Right atrium auricular region (tissue), 2 donors: ENCODE measurements at regions not wholly inside any gene's neighbourhood (a gene's known extent, or its start where the extent isn't known, plus 50 kb on each side); places are given as distances from the start of the nearest gene placed in this dataset.

ENCODE experiments used
- DNase-seq: peaks from one replicate; pipeline ENCODE4 v3.0.0-alpha.2; 2019; ENCODE audit warnings: low spot score
- H3K27ac ChIP-seq, 2 donors: fragments of 200-600 bp; sonication (generic); 1 replicate in 1 of 2; 2 replicates in 1 of 2; pipeline ENCODE4 v1.5.1; 2016 to 2019
- H3K27me3 ChIP-seq, 2 donors: fragments of 200-600 bp; sonication (generic); one replicate each; pipeline versions ENCODE4 v1.5.1 to v1.6.0; 2017 to 2019
- H3K36me3 ChIP-seq: fragments of 200-600 bp; sonication (generic); one replicate; pipeline ENCODE4 v1.5.1; 2016
- H3K4me1 ChIP-seq, 2 donors: fragments of 200-600 bp; sonication (generic); one replicate each; pipeline versions ENCODE4 v1.5.1 to v1.6.0; 2017 to 2019
- H3K4me3 ChIP-seq, 2 donors: fragments of 200-600 bp; sonication (generic); 1 replicate in 1 of 2; 2 replicates in 1 of 2; pipeline ENCODE4 v1.5.1; 2017 to 2019; ENCODE audit warnings: mild to moderate bottlenecking in 1 of 2, moderate library complexity in 1 of 2
- H3K9me3 ChIP-seq, 2 donors: fragments of 200-600 bp; sonication (generic); one replicate each; pipeline ENCODE4 v1.5.1; 2019
- TF ChIP-seq, protein P1 (sequence below), 2 donors: fragments of 200-600 bp; sonication (generic); IDR thresholded peaks; one replicate each; pipeline ENCODE4 v1.5.1; 2019; ENCODE audit warnings: antibody characterized with exemption in 2 of 2

DNA sequence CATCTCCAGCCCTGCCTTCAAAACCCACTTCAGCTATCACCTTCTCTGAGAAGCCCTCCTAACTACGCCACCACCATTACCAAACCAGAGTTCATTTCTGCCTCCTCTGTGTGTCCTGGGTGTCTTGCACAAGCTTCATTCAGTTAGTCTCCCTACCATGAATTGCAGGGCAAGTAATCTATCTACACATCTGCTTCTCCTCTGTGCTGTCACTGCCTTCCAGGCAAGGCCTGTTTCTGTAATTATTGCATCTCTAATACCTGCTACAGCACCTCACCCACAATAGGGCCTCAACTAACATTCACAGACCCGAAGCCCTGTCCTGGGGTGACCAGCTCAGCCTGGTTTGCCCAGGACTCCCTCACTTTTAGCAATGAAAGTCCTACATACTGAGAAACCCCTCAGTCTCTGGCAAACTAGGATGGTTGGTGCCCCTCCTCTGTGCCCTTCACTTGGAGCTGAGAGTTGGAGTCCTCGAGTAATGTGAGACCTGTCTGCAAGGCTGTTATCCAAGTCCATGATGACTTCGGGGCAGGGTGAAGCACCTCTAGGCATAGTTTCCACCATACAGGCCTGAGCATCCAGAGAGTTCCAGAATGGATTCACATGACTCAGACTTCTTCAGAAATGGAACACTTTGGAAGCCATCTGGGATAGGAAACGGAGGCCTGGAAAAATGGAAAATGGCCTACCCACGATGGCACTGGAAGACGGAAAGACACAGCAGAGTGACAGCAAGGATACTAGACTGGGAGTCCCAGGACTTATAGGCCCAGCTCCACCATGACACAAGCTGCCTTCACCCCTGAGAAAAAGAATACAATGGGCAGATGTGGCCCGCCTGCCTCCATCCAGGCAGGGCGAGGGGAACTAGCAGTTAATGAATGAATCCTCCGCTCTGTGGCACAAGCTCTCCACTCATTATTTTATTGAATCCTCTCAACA lies 269.3 kb downstream of the BUD13 start:
- TF ChIP-seq, protein P1, sequence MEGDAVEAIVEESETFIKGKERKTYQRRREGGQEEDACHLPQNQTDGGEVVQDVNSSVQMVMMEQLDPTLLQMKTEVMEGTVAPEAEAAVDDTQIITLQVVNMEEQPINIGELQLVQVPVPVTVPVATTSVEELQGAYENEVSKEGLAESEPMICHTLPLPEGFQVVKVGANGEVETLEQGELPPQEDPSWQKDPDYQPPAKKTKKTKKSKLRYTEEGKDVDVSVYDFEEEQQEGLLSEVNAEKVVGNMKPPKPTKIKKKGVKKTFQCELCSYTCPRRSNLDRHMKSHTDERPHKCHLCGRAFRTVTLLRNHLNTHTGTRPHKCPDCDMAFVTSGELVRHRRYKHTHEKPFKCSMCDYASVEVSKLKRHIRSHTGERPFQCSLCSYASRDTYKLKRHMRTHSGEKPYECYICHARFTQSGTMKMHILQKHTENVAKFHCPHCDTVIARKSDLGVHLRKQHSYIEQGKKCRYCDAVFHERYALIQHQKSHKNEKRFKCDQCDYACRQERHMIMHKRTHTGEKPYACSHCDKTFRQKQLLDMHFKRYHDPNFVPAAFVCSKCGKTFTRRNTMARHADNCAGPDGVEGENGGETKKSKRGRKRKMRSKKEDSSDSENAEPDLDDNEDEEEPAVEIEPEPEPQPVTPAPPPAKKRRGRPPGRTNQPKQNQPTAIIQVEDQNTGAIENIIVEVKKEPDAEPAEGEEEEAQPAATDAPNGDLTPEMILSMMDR (IDR thresholded peaks at IDR 0.05) = no peak
- Histone ChIP-seq H3K36me3 (no peaks in the 10 kb centered on the region), H3K27ac (no peak overlapping the region), H3K9me3 (no peaks in the 10 kb centered on the region), H3K4me3 (no peak overlapping the region), H3K4me1 (peaks cover 0 to 13% of the 10 kb centered on the region in 2 donors), H3K27me3 (no peaks in the 10 kb centered on the region)
- DNase-seq = no peak

DNA sequence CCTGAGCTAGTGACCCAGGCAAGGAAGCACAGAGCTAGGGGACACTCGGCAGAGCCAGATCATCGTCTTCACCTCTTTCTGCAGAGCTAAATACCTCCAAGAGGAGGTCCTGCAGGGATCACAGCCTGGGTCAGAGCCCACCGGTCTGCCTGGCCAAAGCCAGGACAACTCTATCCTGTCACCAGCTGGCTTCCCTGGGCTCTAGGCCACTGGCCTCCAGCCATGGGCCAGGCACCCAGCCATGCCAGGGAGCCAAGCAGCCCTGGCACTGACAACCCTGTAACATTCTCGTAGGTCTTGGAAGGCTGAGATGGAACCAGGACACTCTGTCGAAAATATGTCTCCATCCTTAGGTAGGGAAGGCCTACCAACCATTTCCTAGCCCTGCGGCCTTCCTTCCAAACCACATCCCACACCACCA lies 270.1 kb downstream of the BUD13 start:
- peaks cover 0 to 13% of the 10 kb centered on the region in 2 donors for H3K4me1 ChIP-seq
- no peaks in the 10 kb centered on the region for H3K9me3 ChIP-seq
- DNase-seq = no peak
- TF ChIP-seq, protein P1 (IDR thresholded peaks at IDR 0.05) = no peak
- no peaks in the 10 kb centered on the region for H3K36me3 ChIP-seq
- H3K27me3 ChIP-seq = no peaks in the 10 kb centered on the region
- no peak overlapping the region for H3K27ac ChIP-seq
- no peak overlapping the region for H3K4me3 ChIP-seq

DNA sequence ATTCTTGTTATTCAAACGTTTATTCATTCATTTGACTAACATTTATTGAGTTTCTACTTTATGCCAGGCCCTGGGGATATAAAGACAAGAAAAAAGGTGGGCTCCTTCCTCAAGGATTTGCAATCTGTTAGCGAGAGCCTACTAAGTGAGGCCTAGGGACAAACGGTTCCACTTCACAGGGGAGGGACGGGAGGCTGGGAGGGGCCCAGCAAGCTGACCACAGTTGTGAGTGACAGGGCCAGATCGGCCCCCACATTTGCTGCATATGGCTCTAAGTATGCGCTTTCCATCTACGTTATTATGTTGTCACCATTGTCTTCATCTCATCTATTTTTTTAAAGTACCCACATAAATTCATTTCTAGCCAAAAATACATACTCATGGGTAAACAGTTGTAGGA lies 271.1 kb downstream of the BUD13 start:
- no peaks in the 10 kb centered on the region for H3K36me3 ChIP-seq
- H3K9me3 ChIP-seq = no peaks in the 10 kb centered on the region
- H3K27me3 ChIP-seq = no peaks in the 10 kb centered on the region
- H3K27ac ChIP-seq = no peak overlapping the region
- TF ChIP-seq, protein P1 (IDR thresholded peaks at IDR 0.05) = no peak
- H3K4me3 ChIP-seq = no peak overlapping the region
- peaks cover 0 to 13% of the 10 kb centered on the region in 2 donors for H3K4me1 ChIP-seq
- no peak for DNase-seq

DNA sequence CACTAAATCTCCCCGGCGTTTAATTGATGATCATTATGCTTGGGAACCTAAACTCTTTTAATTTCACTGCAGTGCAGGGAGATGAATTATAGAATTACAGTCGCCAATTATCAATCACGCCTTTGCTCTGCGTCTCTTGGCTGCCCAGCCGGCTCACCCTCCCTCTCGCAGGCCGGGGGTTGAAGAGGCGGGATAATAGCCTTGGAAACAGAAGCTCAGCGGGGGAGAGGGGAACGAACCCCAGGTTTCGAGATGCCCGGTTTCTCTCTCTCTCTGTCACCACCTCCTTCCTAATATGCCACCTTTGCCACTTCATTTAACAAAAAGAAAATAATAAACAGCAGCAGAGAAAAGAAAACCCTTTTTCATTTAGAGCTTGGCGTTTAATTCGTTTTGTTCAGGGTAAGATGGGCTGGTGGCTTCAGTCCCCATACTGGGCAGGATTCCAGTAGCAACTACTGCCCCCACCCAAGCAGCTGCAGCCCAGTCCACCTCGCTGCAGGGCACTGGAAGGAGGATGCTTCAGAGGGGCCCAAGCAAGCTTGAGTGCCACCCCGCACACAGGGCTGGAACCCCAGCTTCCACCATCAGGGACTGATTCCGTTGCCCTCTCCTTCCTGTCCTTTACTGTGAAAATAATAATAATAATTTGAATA lies 271.7 kb downstream of the BUD13 start:
- no peak for DNase-seq
- TF ChIP-seq, protein P1 (IDR thresholded peaks at IDR 0.05) = no peak
- H3K4me3 ChIP-seq = no peak overlapping the region
- peaks cover 0 to 13% of the 10 kb centered on the region in 2 donors for H3K4me1 ChIP-seq
- no peak overlapping the region for H3K27ac ChIP-seq
- H3K27me3 ChIP-seq = no peaks in the 10 kb centered on the region
- H3K9me3 ChIP-seq = no peaks in the 10 kb centered on the region
- no peaks in the 10 kb centered on the region for H3K36me3 ChIP-seq

DNA sequence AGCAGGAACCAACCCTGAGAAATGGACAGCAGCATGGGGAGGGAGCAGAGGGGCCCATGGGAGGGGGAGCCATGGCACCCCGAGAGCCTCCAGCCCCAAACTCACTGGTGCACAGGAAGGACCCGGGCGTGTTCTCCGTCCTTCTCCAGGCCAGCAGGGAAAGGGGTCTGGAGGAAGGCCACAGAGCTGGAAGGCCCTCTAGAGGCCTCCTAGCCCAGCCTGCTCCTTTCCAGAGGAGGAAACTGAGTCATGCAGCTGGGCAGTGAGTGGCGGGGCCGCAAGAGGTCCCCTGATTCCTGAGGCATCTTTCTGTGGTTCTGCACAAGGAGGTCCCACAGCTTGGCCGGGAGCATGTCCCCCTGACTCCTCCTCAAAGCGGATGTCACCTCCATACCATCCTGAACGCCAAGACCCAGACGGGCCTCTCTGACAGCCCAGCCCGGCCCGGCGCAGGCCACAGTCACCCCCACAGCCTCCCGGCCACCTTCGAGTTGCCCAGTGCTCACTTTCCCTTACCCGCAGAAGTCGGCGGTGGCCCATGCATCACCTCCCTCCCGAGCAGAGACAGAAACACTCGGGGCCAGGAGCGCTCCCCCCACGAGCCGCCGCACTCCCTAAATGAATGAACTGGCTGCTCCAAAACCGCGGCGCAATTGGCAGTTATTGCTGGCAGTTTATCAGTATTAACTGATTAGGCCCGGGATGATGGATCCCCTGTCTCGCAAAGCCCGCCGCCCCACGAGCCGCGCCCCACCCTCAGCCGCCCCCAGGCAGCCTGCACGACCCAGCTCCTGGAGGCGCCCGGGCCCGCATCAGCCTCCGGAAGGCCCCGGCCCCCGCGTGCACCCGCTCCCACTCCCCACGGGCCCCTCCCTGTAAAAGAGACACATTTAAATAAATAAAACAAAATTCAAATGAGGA lies 272.5 kb downstream of the BUD13 start:
- Histone ChIP-seq H3K4me3 (no peak overlapping the region), H3K9me3 (no peaks in the 10 kb centered on the region), H3K4me1 (peaks cover 0 to 13% of the 10 kb centered on the region in 2 donors), H3K36me3 (no peaks in the 10 kb centered on the region), H3K27me3 (no peaks in the 10 kb centered on the region), H3K27ac (no peak overlapping the region)
- DNase-seq = no peak
- TF ChIP-seq, protein P1 (IDR thresholded peaks at IDR 0.05) = no peak
